HG03139 (cell line): ENCODE measurements at regions not wholly inside any gene's neighbourhood (a gene's known extent, or its start where the extent isn't known, plus 50 kb on each side); places are given as distances from the start of the nearest gene placed in this dataset.

ENCODE experiments used
- ATAC-seq: cut with Tn5 transposase; IDR thresholded peaks from one replicate; pipeline ENCODE4 v1.9.1; 2021; ENCODE audit not compliant: unreplicated experiment

GRCh38 chr2:30339071-30339470 is 107.7 kb downstream of the LBH start:
- ATAC-seq = no peak

- ATAC-seq = no peak
These were observed 105.4 kb upstream of the LCLAT1 start for GRCh38 chr2:30341500-30342267.

GRCh38 chr2:30346471-30347169 is 100.4 kb upstream of the LCLAT1 start:
- ATAC-seq = no peak

GRCh38 chr2:30348825-30349224 is 98.2 kb upstream of the LCLAT1 start:
- ATAC-seq = no peak

- ATAC-seq = no peak
These were observed 97.4 kb upstream of the LCLAT1 start for GRCh38 chr2:30349691-30350090.

GRCh38 chr2:30351116-30351515 is 95.9 kb upstream of the LCLAT1 start:
- no peak for ATAC-seq

GRCh38 chr2:30351949-30352348 is 95.1 kb upstream of the LCLAT1 start:
- ATAC-seq = no peak

GRCh38 chr2:30354150-30354549 is 92.9 kb upstream of the LCLAT1 start:
- no peak for ATAC-seq

- no peak for ATAC-seq
These were observed 92.4 kb upstream of the LCLAT1 start for GRCh38 chr2:30354621-30355020.

GRCh38 chr2:30355306-30355705 is 91.7 kb upstream of the LCLAT1 start:
- ATAC-seq = no peak

GRCh38 chr2:30356071-30356470 is 91.0 kb upstream of the LCLAT1 start:
- ATAC-seq = no peak

- no peak for ATAC-seq
These were observed 90.3 kb upstream of the LCLAT1 start for GRCh38 chr2:30356776-30357175.

- no peak for ATAC-seq
These were observed 88.7 kb upstream of the LCLAT1 start for GRCh38 chr2:30358351-30358750.

GRCh38 chr2:30358842-30359241 is 88.2 kb upstream of the LCLAT1 start:
- no peak for ATAC-seq

GRCh38 chr2:30359644-30360167 is 87.3 kb upstream of the LCLAT1 start:
- no peak for ATAC-seq

GRCh38 chr2:30361751-30362394 is 85.2 kb upstream of the LCLAT1 start:
- no peak for ATAC-seq

- no peak for ATAC-seq
These were observed 84.5 kb upstream of the LCLAT1 start for GRCh38 chr2:30362468-30363081.

GRCh38 chr2:30363406-30363805 is 83.6 kb upstream of the LCLAT1 start:
- ATAC-seq = no peak

- ATAC-seq = no peak
These were observed 81.8 kb upstream of the LCLAT1 start for GRCh38 chr2:30365201-30365600.

GRCh38 chr2:30366199-30366691 is 80.8 kb upstream of the LCLAT1 start:
- ATAC-seq = no peak
